Hepatocyte (in vitro differentiated cells): ENCODE measurements at regions not wholly inside any gene's neighbourhood (a gene's known extent, or its start where the extent isn't known, plus 50 kb on each side); places are given as distances from the start of the nearest gene placed in this dataset.

ENCODE experiments used
- EZH2 ChIP-seq: fragments of 200-600 bp; sonication (generic); IDR thresholded peaks from 2 replicates; pipeline ENCODE4 v1.6.1; 2016; ENCODE audit warnings: antibody characterized with exemption, mild to moderate bottlenecking, borderline replicate concordance
- EZH2phosphoT487 ChIP-seq: fragments of 200-600 bp; sonication (generic); IDR thresholded peaks from one replicate; pipeline ENCODE4 v1.6.1; 2018; ENCODE audit warnings: antibody characterized with exemption, mild to moderate bottlenecking, low read depth, moderate library complexity; ENCODE audit not compliant: unreplicated experiment, severe bottlenecking
- TF ChIP-seq, protein P1 (sequence below): fragments of 200-600 bp; sonication (generic); IDR thresholded peaks from 2 replicates; pipeline ENCODE4 v1.5.1; 2016; ENCODE audit warnings: antibody characterized with exemption, mild to moderate bottlenecking; ENCODE audit not compliant: poor library complexity

DNA sequence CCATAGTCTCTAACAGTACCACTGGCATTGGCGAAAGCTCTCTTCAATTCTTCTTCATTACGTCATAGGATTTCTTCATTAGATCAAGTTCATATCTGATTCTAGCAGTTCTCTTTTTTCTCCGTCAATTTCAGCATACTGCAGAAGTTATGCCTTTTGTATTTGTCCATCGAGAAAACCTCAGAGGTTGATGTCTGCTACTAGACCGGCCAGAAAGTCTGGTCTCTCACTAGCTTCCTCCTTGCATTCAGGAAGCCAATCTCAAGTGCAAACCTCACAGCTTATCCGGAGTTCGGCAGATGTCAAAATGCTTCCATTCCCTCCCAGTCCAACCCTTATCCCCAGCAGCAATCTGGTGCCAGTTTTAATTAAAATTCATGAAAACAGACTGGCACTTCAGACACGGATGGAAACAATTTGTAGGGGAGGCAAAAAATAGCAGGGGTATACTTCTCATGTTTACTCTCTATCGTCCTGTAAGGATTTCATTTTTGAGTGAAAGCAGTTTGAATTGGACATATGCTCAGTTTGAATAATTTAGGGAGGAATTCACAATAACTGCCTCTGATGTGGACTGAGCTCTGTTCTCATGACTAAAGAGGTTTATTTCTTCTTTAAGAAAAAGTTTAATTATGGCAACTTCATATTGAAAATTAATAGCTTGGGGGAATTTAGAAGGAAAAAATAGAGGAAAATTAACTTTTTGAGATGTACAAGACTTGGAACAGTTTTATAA, 56.4 kb upstream of the TMC1 start:
- TF ChIP-seq, protein P1, sequence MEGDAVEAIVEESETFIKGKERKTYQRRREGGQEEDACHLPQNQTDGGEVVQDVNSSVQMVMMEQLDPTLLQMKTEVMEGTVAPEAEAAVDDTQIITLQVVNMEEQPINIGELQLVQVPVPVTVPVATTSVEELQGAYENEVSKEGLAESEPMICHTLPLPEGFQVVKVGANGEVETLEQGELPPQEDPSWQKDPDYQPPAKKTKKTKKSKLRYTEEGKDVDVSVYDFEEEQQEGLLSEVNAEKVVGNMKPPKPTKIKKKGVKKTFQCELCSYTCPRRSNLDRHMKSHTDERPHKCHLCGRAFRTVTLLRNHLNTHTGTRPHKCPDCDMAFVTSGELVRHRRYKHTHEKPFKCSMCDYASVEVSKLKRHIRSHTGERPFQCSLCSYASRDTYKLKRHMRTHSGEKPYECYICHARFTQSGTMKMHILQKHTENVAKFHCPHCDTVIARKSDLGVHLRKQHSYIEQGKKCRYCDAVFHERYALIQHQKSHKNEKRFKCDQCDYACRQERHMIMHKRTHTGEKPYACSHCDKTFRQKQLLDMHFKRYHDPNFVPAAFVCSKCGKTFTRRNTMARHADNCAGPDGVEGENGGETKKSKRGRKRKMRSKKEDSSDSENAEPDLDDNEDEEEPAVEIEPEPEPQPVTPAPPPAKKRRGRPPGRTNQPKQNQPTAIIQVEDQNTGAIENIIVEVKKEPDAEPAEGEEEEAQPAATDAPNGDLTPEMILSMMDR: no peak
- TF ChIP-seq EZH2 (no peak), EZH2phosphoT487 (no peak)
